GM19240 (cell line): ENCODE measurements at regions not wholly inside any gene's neighbourhood (a gene's known extent, or its start where the extent isn't known, plus 50 kb on each side); places are given as distances from the start of the nearest gene placed in this dataset.

Source experiments
- DNase-seq: peaks from one replicate; pipeline ENCODE4 v3.0.0; 2011; ENCODE audit warnings: low spot score; ENCODE audit not compliant: insufficient read length

- DNase-seq: no peak
Measured at GRCh38 chr14:71833476-71833875, 98.8 kb upstream of the RGS6 start.

GRCh38 chr14:71834284-71835204, 97.7 kb upstream of the RGS6 start:
- no peak for DNase-seq

DNA sequence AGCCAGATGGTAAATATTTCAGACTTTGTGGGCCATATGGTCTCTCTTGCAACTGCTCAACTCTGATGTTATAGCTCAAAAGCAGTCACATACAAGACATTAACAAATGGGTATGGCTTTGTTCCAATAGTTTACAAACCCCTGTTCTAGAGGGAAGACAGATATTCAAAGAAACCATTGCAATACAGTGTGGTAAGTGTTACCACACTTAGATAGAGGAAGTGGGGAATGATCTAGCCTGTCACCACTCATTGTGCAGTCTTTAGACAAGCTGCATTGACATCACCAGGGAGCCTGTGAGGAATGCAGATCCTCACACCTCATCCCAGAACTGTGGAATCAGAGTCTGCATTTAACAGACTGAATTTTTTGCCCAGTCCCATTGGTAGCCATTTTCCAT, 80.0 kb upstream of the RGS6 start:
- DNase-seq: no peak

GRCh38 chr14:71855399-71856036, 76.7 kb upstream of the RGS6 start:
- peak; percentile 27 for DNase-seq

GRCh38 chr14:71856199-71856919, 75.9 kb upstream of the RGS6 start:
- no peak for DNase-seq

DNA sequence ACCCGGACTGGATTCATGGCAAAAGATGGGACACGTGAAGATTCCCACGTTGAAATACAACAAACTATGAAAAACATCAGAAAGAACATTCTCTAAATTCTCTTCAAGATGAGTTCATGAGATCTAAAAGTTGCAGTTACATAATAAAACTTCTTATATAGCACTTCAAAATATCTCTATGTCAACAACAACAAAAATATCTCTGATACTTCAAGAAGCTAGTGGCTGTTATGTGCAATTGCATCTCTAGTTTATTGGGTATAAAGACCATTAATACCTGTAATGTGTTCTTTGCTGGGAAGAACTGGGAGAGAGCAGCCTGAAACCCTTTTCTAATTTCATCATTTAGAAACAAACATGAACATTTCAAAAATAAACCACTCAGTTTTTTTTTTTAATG, 69.2 kb upstream of the RGS6 start:
- no peak for DNase-seq

DNA sequence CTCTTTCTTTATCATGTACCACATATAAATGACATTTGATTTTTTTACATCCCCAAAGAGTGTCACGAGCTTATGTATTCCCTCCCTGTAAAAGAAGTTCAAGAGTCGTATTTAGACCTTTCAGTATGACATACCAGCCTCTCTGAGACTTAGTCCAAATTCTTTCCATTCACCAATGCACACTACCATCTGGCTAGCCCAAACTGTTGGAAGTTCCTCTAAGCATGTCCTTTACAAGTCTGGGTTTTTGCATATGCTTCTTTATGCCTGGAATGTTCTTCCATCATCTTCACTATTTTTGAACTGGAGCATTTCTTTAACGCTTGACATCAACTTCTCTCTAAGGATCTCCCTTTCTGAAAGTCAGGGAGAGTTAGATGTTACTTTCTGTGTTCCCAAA, 68.5 kb upstream of the RGS6 start:
- no peak for DNase-seq
